ENCODE measurements at regions not wholly inside any gene's neighbourhood (a gene's known extent, or its start where the extent isn't known, plus 50 kb on each side); places are given as distances from the start of the nearest gene placed in this dataset.

- intact Hi-C loops (cut with DNase I): no loop called here
- ATAC-seq: no peak
- no peak for DNase-seq (ENCODE audit: missing footprints)
Measured at GRCh38 chr20:60317401-60317800, 359.2 kb downstream of the CDH26 start.

GRCh38 chr20:60321601-60322000 is 363.4 kb downstream of the CDH26 start:
- intact Hi-C loops (cut with DNase I): no loop called here
- ATAC-seq: no peak
- no peak for DNase-seq (ENCODE audit: missing footprints)

GRCh38 chr20:60326821-60327220 is 368.6 kb downstream of the CDH26 start:
- no peak for ATAC-seq
- DNase-seq (ENCODE audit: missing footprints): no peak
- intact Hi-C loops (cut with DNase I): no loop called here

GRCh38 chr20:60327971-60328660 is 369.9 kb downstream of the CDH26 start:
- DNase-seq (ENCODE audit: missing footprints) (no peak), ATAC-seq (no peak)
- intact Hi-C loops (cut with DNase I): no loop called here

- intact Hi-C loops (cut with DNase I): no loop called here
- DNase-seq (ENCODE audit: missing footprints): no peak
- no peak for ATAC-seq
Measured at GRCh38 chr20:60330461-60330860, 372.2 kb downstream of the CDH26 start.

- DNase-seq (ENCODE audit: missing footprints): no peak
Measured at GRCh38 chr20:60331688-60332300, 373.6 kb downstream of the CDH26 start.

GRCh38 chr20:60332523-60332922 is 374.3 kb downstream of the CDH26 start:
- no peak for ATAC-seq
- intact Hi-C loops (cut with DNase I): no loop called here

More at GRCh38 chr20:60331688-60332300, 373.6 kb downstream of the CDH26 start:
- no peak for ATAC-seq
- intact Hi-C loops (cut with DNase I): no loop called here

GRCh38 chr20:60334911-60335310 is 376.7 kb downstream of the CDH26 start:
- DNase-seq (ENCODE audit: missing footprints): no peak
- ATAC-seq: no peak
- intact Hi-C loops (cut with DNase I): no loop called here

More at GRCh38 chr20:60332523-60332922, 374.3 kb downstream of the CDH26 start:
- DNase-seq (ENCODE audit: missing footprints): no peak

- DNase-seq (ENCODE audit: missing footprints): no peak
- intact Hi-C loops (cut with DNase I): no loop called here
- no peak for ATAC-seq
Measured at GRCh38 chr20:60338556-60338955, 380.3 kb downstream of the CDH26 start.

- ATAC-seq (no peak), DNase-seq (ENCODE audit: missing footprints) (no peak)
- intact Hi-C loops (cut with DNase I): no loop called here
Measured at GRCh38 chr20:60339738-60340137, 381.5 kb downstream of the CDH26 start.

GRCh38 chr20:60340232-60340631 is 382.0 kb downstream of the CDH26 start:
- DNase-seq (ENCODE audit: missing footprints) (no peak), ATAC-seq (no peak)
- intact Hi-C loops (cut with DNase I): no loop called here

GRCh38 chr20:60341062-60341461 is 382.8 kb downstream of the CDH26 start:
- intact Hi-C loops (cut with DNase I): no loop called here
- ATAC-seq (no peak), DNase-seq (ENCODE audit: missing footprints) (no peak)

GRCh38 chr20:60345106-60345505 is 386.9 kb downstream of the CDH26 start:
- DNase-seq (ENCODE audit: missing footprints) (no peak), ATAC-seq (no peak)
- intact Hi-C loops (cut with DNase I): no loop called here

GRCh38 chr20:60349418-60349817 is 391.2 kb downstream of the CDH26 start:
- no peak for DNase-seq (ENCODE audit: missing footprints)
- intact Hi-C loops (cut with DNase I): no loop called here
- no peak for ATAC-seq

GRCh38 chr20:60352017-60352416 is 393.8 kb downstream of the CDH26 start:
- DNase-seq (ENCODE audit: missing footprints) (no peak), ATAC-seq (no peak)
- intact Hi-C loops (cut with DNase I): no loop called here

GRCh38 chr20:60352596-60352995 is 394.4 kb downstream of the CDH26 start:
- no peak for ATAC-seq
- DNase-seq (ENCODE audit: missing footprints): no peak

GRCh38 chr20:60354024-60354580 is 395.9 kb downstream of the CDH26 start:
- no peak for DNase-seq (ENCODE audit: missing footprints)
- intact Hi-C loops (cut with DNase I): no loop called here
- ATAC-seq: no peak

More at GRCh38 chr20:60352596-60352995, 394.4 kb downstream of the CDH26 start:
- intact Hi-C loops (cut with DNase I): no loop called here

- intact Hi-C loops (cut with DNase I): no loop called here
- no peak for ATAC-seq
- no peak for DNase-seq (ENCODE audit: missing footprints)
Measured at GRCh38 chr20:60358101-60358500, 399.9 kb downstream of the CDH26 start.

GRCh38 chr20:60359010-60359409 is 400.8 kb downstream of the CDH26 start:
- no peak for DNase-seq (ENCODE audit: missing footprints)
- intact Hi-C loops (cut with DNase I): no loop called here
- ATAC-seq: no peak

- no peak for DNase-seq (ENCODE audit: missing footprints)
- ATAC-seq: no peak
- intact Hi-C loops (cut with DNase I): no loop called here
Measured at GRCh38 chr20:60361761-60362395, 403.7 kb downstream of the CDH26 start.

Measured in Right ventricle myocardium inferior (tissue), 1 donor.